Astrocyte (in vitro differentiated cells and primary cell): ENCODE measurements at regions not wholly inside any gene's neighbourhood (a gene's known extent, or its start where the extent isn't known, plus 50 kb on each side); places are given as distances from the start of the nearest gene placed in this dataset.

Source experiments
- DNase-seq: peaks from one replicate; pipeline ENCODE4 v3.0.0-alpha.2; 2010; ENCODE audit warnings: low read depth
- FAIRE-seq: peaks from 2 replicates; lab custom pipeline; 2011; peaks lifted over from hg19 to GRCh38; lab: Jason Lieb, UNC
- H2AFZ ChIP-seq: 2 replicates; pipeline ENCODE4 v1.6.0; 2012; ENCODE audit warnings: low read depth, low read length, inconsistent platforms
- H3K27ac ChIP-seq: 2 replicates; pipeline ENCODE4 v1.5.1; 2011; ENCODE audit warnings: low read depth, low read length, inconsistent platforms
- H3K27me3 ChIP-seq: 2 replicates; pipeline ENCODE4 v1.6.0; 2011; ENCODE audit warnings: low read length, inconsistent platforms; ENCODE audit not compliant: insufficient read depth
- H3K36me3 ChIP-seq: 2 replicates; pipeline ENCODE4 v1.5.1; 2011; ENCODE audit warnings: low read length, inconsistent platforms; ENCODE audit not compliant: insufficient read depth
- H3K4me1 ChIP-seq: 2 replicates; pipeline ENCODE4 v1.5.1; 2011; ENCODE audit warnings: low read length, inconsistent platforms; ENCODE audit not compliant: insufficient read depth
- H3K4me2 ChIP-seq: 2 replicates; pipeline ENCODE4 v1.6.0; 2012; ENCODE audit warnings: low read length, inconsistent platforms
- H3K4me3 ChIP-seq: 2 replicates; pipeline ENCODE4 v1.5.1; 2011; ENCODE audit warnings: low read depth, mild to moderate bottlenecking, low read length, inconsistent platforms; ENCODE audit not compliant: insufficient read depth
- H3K79me2 ChIP-seq: 2 replicates; pipeline ENCODE4 v1.6.0; 2012; ENCODE audit warnings: mild to moderate bottlenecking, low read length, inconsistent platforms; ENCODE audit not compliant: insufficient read depth
- H3K9ac ChIP-seq: 2 replicates; pipeline ENCODE4 v1.6.0; 2012; ENCODE audit warnings: mild to moderate bottlenecking, low read length, inconsistent platforms
- H3K9me3 ChIP-seq: 2 replicates; pipeline ENCODE4 v1.5.1; 2012; ENCODE audit warnings: low read depth, mild to moderate bottlenecking, low read length, inconsistent platforms; ENCODE audit not compliant: insufficient read depth
- H4K20me1 ChIP-seq: 2 replicates; pipeline ENCODE4 v1.6.0; 2012; ENCODE audit warnings: low read length, inconsistent platforms; ENCODE audit not compliant: insufficient read depth
- H3K27ac Mint-ChIP-seq: one replicate; pipeline ENCODE4 v1.8.0; 2021; ENCODE audit warnings: mild to moderate bottlenecking, mixed read lengths; ENCODE audit not compliant: unreplicated experiment
- H3K27me3 Mint-ChIP-seq: one replicate; pipeline ENCODE4 v1.8.0; 2021; ENCODE audit warnings: low read depth, mixed read lengths; ENCODE audit not compliant: unreplicated experiment
- H3K36me3 Mint-ChIP-seq: one replicate; pipeline ENCODE4 v1.8.0; 2021; ENCODE audit warnings: low read depth, mixed read lengths; ENCODE audit not compliant: unreplicated experiment
- H3K4me1 Mint-ChIP-seq: one replicate; pipeline ENCODE4 v1.8.0; 2021; ENCODE audit warnings: low read depth, mixed read lengths; ENCODE audit not compliant: unreplicated experiment
- H3K4me3 Mint-ChIP-seq: one replicate; pipeline ENCODE4 v1.8.0; 2021; ENCODE audit warnings: mild to moderate bottlenecking, moderate library complexity, mixed read lengths; ENCODE audit not compliant: unreplicated experiment
- H3K9me3 Mint-ChIP-seq: one replicate; pipeline ENCODE4 v1.8.0; 2021; ENCODE audit warnings: mild to moderate bottlenecking, mixed read lengths; ENCODE audit not compliant: unreplicated experiment
- EZH2 ChIP-seq: IDR thresholded peaks from 2 replicates; pipeline ENCODE4 v1.6.1; 2012; ENCODE audit warnings: mild to moderate bottlenecking, low read length, inconsistent platforms; ENCODE audit not compliant: insufficient read depth
- TF ChIP-seq, protein P1 (sequence below): IDR thresholded peaks from 2 replicates; pipeline ENCODE4 v1.5.1; 2011; ENCODE audit warnings: low read depth, mild to moderate bottlenecking, inconsistent platforms, low read length, moderate library complexity; ENCODE audit not compliant: insufficient read depth

DNA sequence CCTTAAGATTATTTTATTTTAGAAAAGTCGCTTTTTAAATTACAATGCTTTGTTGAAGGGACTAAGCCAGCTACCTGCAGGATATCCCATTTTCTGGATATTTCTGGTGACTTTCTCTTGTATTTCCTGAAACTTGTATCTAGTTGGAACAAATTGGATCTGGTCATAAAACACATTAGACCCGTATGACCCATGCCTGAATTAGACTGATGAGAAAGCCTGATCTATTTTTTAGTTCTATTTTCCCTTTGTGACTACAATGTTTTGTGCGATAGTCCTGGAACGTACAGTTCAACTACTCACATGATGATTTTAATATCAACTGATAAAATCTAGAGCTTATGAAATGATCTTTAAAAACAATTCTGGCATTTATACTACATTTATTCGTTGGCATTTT, 151.8 kb downstream of the RHOU start:
- no peaks in the 10 kb centered on the region for H3K36me3 Mint-ChIP-seq

DNA sequence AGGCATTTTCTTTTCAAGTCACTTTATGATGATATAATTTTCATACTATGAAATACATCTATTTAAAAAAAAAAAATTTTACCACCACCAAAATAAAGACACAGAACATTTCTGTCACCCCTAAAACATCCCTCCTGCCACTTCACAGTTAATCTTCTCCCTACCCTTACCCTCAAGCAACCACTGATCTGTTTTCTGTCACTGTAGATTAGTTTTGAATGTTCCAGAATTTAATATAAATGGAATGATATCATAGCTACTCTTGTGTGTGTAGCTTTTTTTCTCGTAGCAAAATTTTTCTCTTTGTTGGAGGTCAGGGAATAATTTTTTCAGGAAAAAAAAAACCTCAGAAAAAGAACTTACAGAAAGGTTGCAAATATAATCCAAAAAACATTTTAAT, 152.7 kb downstream of the RHOU start:
- DNase-seq (no peak), FAIRE-seq (no peak)
- no peaks in the 10 kb centered on the region for H3K79me2 ChIP-seq
- H4K20me1 ChIP-seq, result no peaks in the 10 kb centered on the region
- peaks cover 6% of the 10 kb centered on the region for H3K4me1 Mint-ChIP-seq
- H3K4me3 ChIP-seq, result no peak overlapping the region
- H3K9me3 ChIP-seq, result no peaks in the 10 kb centered on the region
- H3K4me3 Mint-ChIP-seq, result no peak overlapping the region
- H3K36me3 ChIP-seq, result no peaks in the 10 kb centered on the region
- no peak overlapping the region for H3K9ac ChIP-seq
- H3K4me1 ChIP-seq, result no peaks in the 10 kb centered on the region
- H3K27me3 Mint-ChIP-seq, result peaks cover 6% of the 10 kb centered on the region
- H3K27ac Mint-ChIP-seq, result no peak overlapping the region
- H3K36me3 Mint-ChIP-seq, result no peaks in the 10 kb centered on the region
- H3K9me3 Mint-ChIP-seq, result peaks cover 9% of the 10 kb centered on the region
- TF ChIP-seq, protein P1, sequence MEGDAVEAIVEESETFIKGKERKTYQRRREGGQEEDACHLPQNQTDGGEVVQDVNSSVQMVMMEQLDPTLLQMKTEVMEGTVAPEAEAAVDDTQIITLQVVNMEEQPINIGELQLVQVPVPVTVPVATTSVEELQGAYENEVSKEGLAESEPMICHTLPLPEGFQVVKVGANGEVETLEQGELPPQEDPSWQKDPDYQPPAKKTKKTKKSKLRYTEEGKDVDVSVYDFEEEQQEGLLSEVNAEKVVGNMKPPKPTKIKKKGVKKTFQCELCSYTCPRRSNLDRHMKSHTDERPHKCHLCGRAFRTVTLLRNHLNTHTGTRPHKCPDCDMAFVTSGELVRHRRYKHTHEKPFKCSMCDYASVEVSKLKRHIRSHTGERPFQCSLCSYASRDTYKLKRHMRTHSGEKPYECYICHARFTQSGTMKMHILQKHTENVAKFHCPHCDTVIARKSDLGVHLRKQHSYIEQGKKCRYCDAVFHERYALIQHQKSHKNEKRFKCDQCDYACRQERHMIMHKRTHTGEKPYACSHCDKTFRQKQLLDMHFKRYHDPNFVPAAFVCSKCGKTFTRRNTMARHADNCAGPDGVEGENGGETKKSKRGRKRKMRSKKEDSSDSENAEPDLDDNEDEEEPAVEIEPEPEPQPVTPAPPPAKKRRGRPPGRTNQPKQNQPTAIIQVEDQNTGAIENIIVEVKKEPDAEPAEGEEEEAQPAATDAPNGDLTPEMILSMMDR, result no peak
- TF ChIP-seq EZH2, result no peak
- no peak overlapping the region for H2AFZ ChIP-seq
- H3K27me3 ChIP-seq, result peaks cover 11% of the 10 kb centered on the region
- H3K4me2 ChIP-seq, result no peak overlapping the region
- no peak overlapping the region for H3K27ac ChIP-seq

More for the DNA sequence above, 151.8 kb downstream of the RHOU start:
- Mint-ChIP-seq H3K4me3 (no peak overlapping the region), H3K27me3 (peaks cover 14% of the 10 kb centered on the region), H3K4me1 (peaks cover 6% of the 10 kb centered on the region), H3K9me3 (peaks cover 11% of the 10 kb centered on the region), H3K27ac (no peak overlapping the region)
- no peak overlapping the region for H3K9ac ChIP-seq
- no peaks in the 10 kb centered on the region for H3K36me3 ChIP-seq
- H3K9me3 ChIP-seq, result no peaks in the 10 kb centered on the region
- H4K20me1 ChIP-seq, result no peaks in the 10 kb centered on the region
- H3K4me2 ChIP-seq, result no peak overlapping the region
- H3K79me2 ChIP-seq, result no peaks in the 10 kb centered on the region
- no peak for TF ChIP-seq EZH2
- TF ChIP-seq, protein P1, result no peak
- H3K27me3 ChIP-seq, result peaks cover 11% of the 10 kb centered on the region
- no peak overlapping the region for H3K27ac ChIP-seq
- no peak overlapping the region for H2AFZ ChIP-seq
- no peak overlapping the region for H3K4me3 ChIP-seq
- FAIRE-seq (no peak), DNase-seq (no peak)
- no peaks in the 10 kb centered on the region for H3K4me1 ChIP-seq

DNA sequence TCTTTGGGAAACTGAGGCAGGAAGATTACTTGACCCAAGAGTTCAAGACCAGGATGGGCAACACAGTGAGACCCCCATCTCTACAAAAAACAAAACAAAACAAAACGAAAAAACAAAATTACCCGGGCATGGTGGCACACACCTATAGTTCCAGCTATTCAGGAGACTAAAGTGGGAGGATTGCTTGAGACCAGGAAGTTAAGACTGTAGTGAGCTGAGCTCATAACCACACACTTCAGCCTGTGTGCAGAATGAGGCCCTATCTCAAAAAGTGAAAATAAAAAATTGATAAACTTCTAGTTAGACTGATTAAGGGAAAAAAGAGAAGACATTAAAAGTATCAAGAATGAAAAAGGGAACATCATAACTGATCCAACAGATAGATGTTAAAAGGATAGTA, 154.0 kb downstream of the RHOU start:
- H3K27me3 ChIP-seq, result peaks cover 5% of the 10 kb centered on the region
- Mint-ChIP-seq H3K27me3 (peaks cover 4% of the 10 kb centered on the region), H3K27ac (no peak overlapping the region), H3K4me3 (no peak overlapping the region), H3K36me3 (no peaks in the 10 kb centered on the region), H3K4me1 (peaks cover 6% of the 10 kb centered on the region), H3K9me3 (peaks cover 2% of the 10 kb centered on the region)
- H3K4me3 ChIP-seq, result no peak overlapping the region
- H3K4me2 ChIP-seq, result no peak overlapping the region
- DNase-seq (no peak), FAIRE-seq (no peak)
- no peak overlapping the region for H2AFZ ChIP-seq
- no peaks in the 10 kb centered on the region for H3K4me1 ChIP-seq
- no peak overlapping the region for H3K27ac ChIP-seq
- no peaks in the 10 kb centered on the region for H3K36me3 ChIP-seq
- no peaks in the 10 kb centered on the region for H4K20me1 ChIP-seq
- TF ChIP-seq EZH2, result no peak
- TF ChIP-seq, protein P1, result no peak
- H3K9ac ChIP-seq, result no peak overlapping the region
- H3K79me2 ChIP-seq, result no peaks in the 10 kb centered on the region
- no peaks in the 10 kb centered on the region for H3K9me3 ChIP-seq
